Hepatocyte (in vitro differentiated cells): ENCODE measurements at regions not wholly inside any gene's neighbourhood (a gene's known extent, or its start where the extent isn't known, plus 50 kb on each side); places are given as distances from the start of the nearest gene placed in this dataset.

Experiments
- CTCF ChIP-seq: fragments of 200-600 bp; sonication (generic); IDR thresholded peaks from 2 replicates; pipeline ENCODE4 v1.5.1; 2016; ENCODE audit warnings: antibody characterized with exemption, mild to moderate bottlenecking; ENCODE audit not compliant: poor library complexity
- EZH2 ChIP-seq: fragments of 200-600 bp; sonication (generic); IDR thresholded peaks from 2 replicates; pipeline ENCODE4 v1.6.1; 2016; ENCODE audit warnings: antibody characterized with exemption, mild to moderate bottlenecking, borderline replicate concordance

- TF ChIP-seq CTCF (no peak), EZH2 (no peak)
Measured at GRCh38 chr2:147560810-147561535, 283.9 kb upstream of the ACVR2A start.
